Gastrocnemius medialis (tissue), 4 donors: ENCODE measurements at regions not wholly inside any gene's neighbourhood (a gene's known extent, or its start where the extent isn't known, plus 50 kb on each side); places are given as distances from the start of the nearest gene placed in this dataset.
"Not testable (repeated sequence)": the region's sequence is repeated elsewhere in the genome, so short reads cannot be mapped to it uniquely, and the experiment has no call there.

Source experiments
- POLR2A ChIP-seq, 2 donors: fragments of 450-650 bp; IDR thresholded peaks; one replicate each; pipeline ENCODE4 v1.6.1; 2017; ENCODE audit warnings: antibody characterized with exemption in 2 of 2, mild to moderate bottlenecking in 2 of 2, moderate library complexity in 2 of 2
- TF ChIP-seq, protein P1 (sequence below), 5 experiments: fragments of 450-650 bp in 3 of 5; fragments of 200-600 bp in 2 of 5; sonication (generic) in 2 of 5; IDR thresholded peaks in 4 of 5; conservative IDR thresholded peaks in 1 of 5; 1 replicate in 4 of 5; 2 replicates in 1 of 5; pipeline ENCODE4 v1.5.1; 2016 to 2019; ENCODE audit warnings: antibody characterized with exemption in 5 of 5, mild to moderate bottlenecking in 3 of 5, moderate library complexity in 3 of 5

DNA sequence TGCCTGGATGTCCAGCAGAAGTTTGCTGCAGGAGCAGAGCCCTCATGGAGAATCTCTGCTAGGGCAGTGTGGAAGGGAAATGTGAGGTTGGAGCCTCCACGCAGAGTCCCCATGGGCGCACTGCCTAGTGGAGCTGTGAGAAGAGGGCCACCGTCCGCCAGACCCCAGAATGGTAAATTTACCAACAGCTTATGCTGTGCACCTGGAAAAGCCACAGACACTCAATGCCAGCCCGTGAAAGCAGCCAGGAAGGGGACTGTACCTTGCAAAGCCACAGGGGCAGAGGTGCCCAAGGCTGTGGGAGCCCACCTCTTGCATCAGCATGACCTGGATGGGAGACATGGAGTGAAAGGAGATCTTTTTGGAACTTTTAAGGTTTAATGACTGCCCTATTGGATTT lies 225.6 kb upstream of the RSPO3 start:
- TF ChIP-seq, protein P1, sequence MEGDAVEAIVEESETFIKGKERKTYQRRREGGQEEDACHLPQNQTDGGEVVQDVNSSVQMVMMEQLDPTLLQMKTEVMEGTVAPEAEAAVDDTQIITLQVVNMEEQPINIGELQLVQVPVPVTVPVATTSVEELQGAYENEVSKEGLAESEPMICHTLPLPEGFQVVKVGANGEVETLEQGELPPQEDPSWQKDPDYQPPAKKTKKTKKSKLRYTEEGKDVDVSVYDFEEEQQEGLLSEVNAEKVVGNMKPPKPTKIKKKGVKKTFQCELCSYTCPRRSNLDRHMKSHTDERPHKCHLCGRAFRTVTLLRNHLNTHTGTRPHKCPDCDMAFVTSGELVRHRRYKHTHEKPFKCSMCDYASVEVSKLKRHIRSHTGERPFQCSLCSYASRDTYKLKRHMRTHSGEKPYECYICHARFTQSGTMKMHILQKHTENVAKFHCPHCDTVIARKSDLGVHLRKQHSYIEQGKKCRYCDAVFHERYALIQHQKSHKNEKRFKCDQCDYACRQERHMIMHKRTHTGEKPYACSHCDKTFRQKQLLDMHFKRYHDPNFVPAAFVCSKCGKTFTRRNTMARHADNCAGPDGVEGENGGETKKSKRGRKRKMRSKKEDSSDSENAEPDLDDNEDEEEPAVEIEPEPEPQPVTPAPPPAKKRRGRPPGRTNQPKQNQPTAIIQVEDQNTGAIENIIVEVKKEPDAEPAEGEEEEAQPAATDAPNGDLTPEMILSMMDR (IDR thresholded peaks at IDR 0.05 in 4 of 5, conservative IDR thresholded peaks at IDR 0.05 in 1 of 5): not testable (repeated sequence)
- not testable (repeated sequence) for TF ChIP-seq POLR2A (IDR thresholded peaks at IDR 0.05)
